IMR-90 (cell line): ENCODE measurements at regions not wholly inside any gene's neighbourhood (a gene's known extent, or its start where the extent isn't known, plus 50 kb on each side); places are given as distances from the start of the nearest gene placed in this dataset.

Experiments
- CEBPB ChIP-seq: IDR thresholded peaks from 2 replicates; pipeline ENCODE4 v1.6.1; 2012; ENCODE audit warnings: low read depth, low read length, improper control_type of control experiment
- CTCF ChIP-seq: conservative IDR thresholded peaks from 2 replicates; pipeline ENCODE4 v1.5.1; 2012; ENCODE audit warnings: mild to moderate bottlenecking, low read depth, low read length, improper control_type of control experiment
- ELK1 ChIP-seq: fragments of 150-350 bp; IDR thresholded peaks from 2 replicates; pipeline ENCODE4 v1.6.1; 2016; ENCODE audit warnings: low read depth, mild to moderate bottlenecking, low read length, moderate library complexity, borderline replicate concordance
- FOS ChIP-seq: fragments of 150-350 bp; IDR thresholded peaks from 2 replicates; pipeline ENCODE4 v1.6.1; 2016; ENCODE audit warnings: low read depth, low read length
- MAZ ChIP-seq: IDR thresholded peaks from 2 replicates; pipeline ENCODE4 v1.6.1; 2012; ENCODE audit warnings: low read depth, mild to moderate bottlenecking, low read length, improper control_type of control experiment, moderate library complexity, borderline replicate concordance
- MXI1 ChIP-seq: IDR thresholded peaks from 2 replicates; pipeline ENCODE4 v1.6.1; 2012; ENCODE audit warnings: low read depth, mild to moderate bottlenecking, low read length, moderate library complexity, borderline replicate concordance
- POLR2A ChIP-seq: IDR thresholded peaks from 2 replicates; pipeline ENCODE4 v1.6.1; 2012; ENCODE audit warnings: mild to moderate bottlenecking, low read depth, low read length
- RAD21 ChIP-seq: IDR thresholded peaks from 2 replicates; pipeline ENCODE4 v1.6.1; 2012; ENCODE audit warnings: low read length, improper control_type of control experiment
- RFX5 ChIP-seq: IDR thresholded peaks from 2 replicates; pipeline ENCODE4 v1.8.0; 2012; ENCODE audit warnings: low read depth, mild to moderate bottlenecking, low read length, moderate library complexity
- SMC3 ChIP-seq: fragments of 150-350 bp; IDR thresholded peaks from 2 replicates; pipeline ENCODE4 v1.6.1; 2016; ENCODE audit warnings: low read depth, mild to moderate bottlenecking, antibody characterized with exemption, low read length, moderate library complexity

DNA sequence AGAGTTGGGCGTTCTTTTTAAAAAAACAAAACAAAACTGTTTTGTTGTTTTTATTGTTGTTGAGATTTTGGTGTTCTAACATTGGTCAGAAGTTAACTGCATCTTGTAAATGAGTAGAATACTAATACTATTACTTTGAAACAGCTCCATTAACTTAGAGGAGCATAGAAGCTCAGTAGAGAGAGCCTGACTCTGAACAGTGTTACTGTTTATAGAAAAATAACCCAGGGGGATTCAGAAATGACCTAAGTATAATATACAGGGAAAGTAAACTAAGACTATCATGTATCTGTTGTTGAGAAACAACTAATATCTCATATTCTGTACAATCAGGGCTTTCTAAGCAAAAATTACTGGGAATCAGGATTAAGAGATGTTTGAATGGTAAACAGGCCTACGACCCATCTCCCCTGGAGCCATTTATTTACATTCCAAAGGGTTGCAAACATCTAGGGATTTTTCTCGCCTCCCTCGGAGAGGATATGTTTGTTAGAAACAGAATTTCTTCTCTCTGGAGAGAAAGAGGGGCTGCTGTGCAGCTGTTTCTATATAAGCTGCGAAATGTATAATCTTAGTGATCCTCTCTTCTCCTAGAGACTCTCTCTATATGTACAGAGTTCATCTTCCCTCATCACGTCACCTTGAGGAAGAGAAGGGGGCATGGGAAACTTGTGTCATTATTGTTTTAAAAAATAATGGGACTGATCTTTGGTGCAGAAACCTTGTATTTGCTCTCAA lies 827.5 kb upstream of the DPPA4 start:
- TF ChIP-seq CTCF (no peak), POLR2A (no peak), MAZ (no peak), MXI1 (no peak), FOS (no peak), ELK1 (no peak), RAD21 (no peak), RFX5 (no peak), CEBPB (no peak), SMC3 (no peak)
